SK-N-SH (cell line): ENCODE measurements at regions not wholly inside any gene's neighbourhood (a gene's known extent, or its start where the extent isn't known, plus 50 kb on each side); places are given as distances from the start of the nearest gene placed in this dataset.

ENCODE experiments used
- CTCF ChIA-PET: fragments of 300-600, 350-600 bp; formaldehyde crosslinking; extraction: SDS; loops from one replicate; lab custom pipeline; 2021; lab: Yijun Ruan, JAX
- POLR2A ChIA-PET: fragments of 350-600 bp; sonication (Branson Sonifier 250); formaldehyde crosslinking; extraction: SDS; loops from one replicate; lab custom pipeline; 2020; ENCODE audit warnings: antibody characterized with exemption, inconsistent platforms; lab: Yijun Ruan, JAX
- DNase-seq: peaks from one replicate; pipeline ENCODE4 v3.0.0; 2012
- H2AFZ ChIP-seq: fragments of 200-600 bp; sonication (generic); 2 replicates; pipeline ENCODE4 v1.8.1; 2016; ENCODE audit warnings: antibody characterized with exemption, mild to moderate bottlenecking, low read depth
- H3F3A ChIP-seq: fragments of 200-600 bp; sonication (generic); replicated peaks from 2 replicates; pipeline ENCODE3; 2016; ENCODE audit warnings: antibody characterized with exemption, mild to moderate bottlenecking; ENCODE audit not compliant: insufficient read depth
- H3K27ac ChIP-seq, 2 experiments: fragments of 200-500 bp in 1 of 2; fragments of 200-600 bp in 1 of 2; sonication (Bioruptor generic) in 1 of 2; sonication (generic), shearing (Covaris generic) in 1 of 2; 2 replicates each; pipeline versions ENCODE4 v1.5.1 to v1.6.1; 2014 to 2016; ENCODE audit warnings: low read depth in 2 of 2, inconsistent platforms in 1 of 2, low read length in 1 of 2, mild to moderate bottlenecking in 1 of 2, mixed read lengths in 1 of 2
- H3K27me3 ChIP-seq: fragments of 200-600 bp; sonication (generic), shearing (Covaris generic); 2 replicates; pipeline ENCODE4 v1.6.1; 2016; ENCODE audit warnings: mixed run types; ENCODE audit not compliant: insufficient read depth
- H3K36me3 ChIP-seq, 2 experiments: fragments of 200-500 bp in 1 of 2; fragments of 200-600 bp in 1 of 2; sonication (Bioruptor generic) in 1 of 2; sonication (generic) in 1 of 2; replicated peaks in 1 of 2; 2 replicates each; pipeline versions ENCODE3 to v1.5.1; 2014 to 2016; ENCODE audit warnings: low read length in 1 of 2, mild to moderate bottlenecking in 1 of 2; ENCODE audit not compliant: insufficient read depth in 2 of 2, control insufficient read depth in 1 of 2
- H3K4me1 ChIP-seq, 2 experiments: fragments of 200-500 bp in 1 of 2; fragments of 200-600 bp in 1 of 2; sonication (Bioruptor generic) in 1 of 2; sonication (generic), shearing (Covaris generic) in 1 of 2; 2 replicates each; pipeline versions ENCODE4 v1.5.1 to v1.6.1; 2014 to 2016; ENCODE audit warnings: low read depth in 1 of 2, low read length in 1 of 2, mixed run types in 1 of 2; ENCODE audit not compliant: insufficient read depth in 2 of 2, control insufficient read depth in 1 of 2
- H3K4me2 ChIP-seq: fragments of 200-600 bp; sonication (generic), shearing (Covaris generic); 2 replicates; pipeline ENCODE4 v1.6.1; 2017; ENCODE audit warnings: mixed run types
- H3K4me3 ChIP-seq, 2 experiments: fragments of 200-500 bp in 1 of 2; fragments of 200-600 bp in 1 of 2; sonication (Bioruptor generic) in 1 of 2; sonication (generic), shearing (Covaris generic) in 1 of 2; 2 replicates each; pipeline versions ENCODE4 v1.5.1 to v1.8.1; 2014 to 2016; ENCODE audit warnings: low read depth in 2 of 2, inconsistent platforms in 1 of 2, low read length in 1 of 2, mild to moderate bottlenecking in 1 of 2, mixed read lengths in 1 of 2, moderate library complexity in 1 of 2
- H3K79me2 ChIP-seq: fragments of 200-600 bp; sonication (generic); 2 replicates; pipeline ENCODE4 v1.8.1; 2017; ENCODE audit warnings: mild to moderate bottlenecking; ENCODE audit not compliant: insufficient read depth
- H3K9ac ChIP-seq: fragments of 200-600 bp; sonication (generic); 2 replicates; pipeline ENCODE4 v1.6.1; 2017; ENCODE audit warnings: mixed run types
- H3K9me2 ChIP-seq: fragments of 200-600 bp; sonication (generic); 2 replicates; pipeline ENCODE4 v1.6.1; 2017; ENCODE audit warnings: mixed run types
- H3K9me3 ChIP-seq: fragments of 200-600 bp; sonication (generic); 2 replicates; pipeline ENCODE4 v1.6.1; 2017; ENCODE audit warnings: mixed run types, mild to moderate bottlenecking, moderate library complexity
- H4K20me1 ChIP-seq: fragments of 200-600 bp; sonication (generic); 2 replicates; pipeline ENCODE4 v1.6.1; 2017; ENCODE audit warnings: mild to moderate bottlenecking, mixed run types; ENCODE audit not compliant: insufficient read depth
- ELF1 ChIP-seq: IDR thresholded peaks from 2 replicates; pipeline ENCODE4 v1.4.0; 2012
- EP300 ChIP-seq, 2 experiments: IDR thresholded peaks; 2 replicates each; pipeline versions ENCODE4 v1.4.0 to v1.6.1; 2012; ENCODE audit warnings: borderline replicate concordance in 1 of 2, low read depth in 1 of 2, low read length in 1 of 2
- FOSL2 ChIP-seq: IDR thresholded peaks from 2 replicates; pipeline ENCODE4 v1.4.0; 2012; ENCODE audit warnings: low read depth, mild to moderate bottlenecking, moderate library complexity, borderline replicate concordance
- FOXJ3 ChIP-seq: sonication (generic); formaldehyde crosslinking; IDR thresholded peaks from 2 replicates; pipeline ENCODE4 v1.5.1; 2020; ENCODE audit warnings: mild to moderate bottlenecking, missing genetic modification reagents
- JUND ChIP-seq: IDR thresholded peaks from 2 replicates; pipeline ENCODE4 v1.4.0; 2012
- MXI1 ChIP-seq: IDR thresholded peaks from 2 replicates; pipeline ENCODE4 v1.6.1; 2012; ENCODE audit warnings: mild to moderate bottlenecking, low read depth, low read length, improper control_type of control experiment
- NFIC ChIP-seq: IDR thresholded peaks from 2 replicates; pipeline ENCODE4 v1.4.0; 2012; ENCODE audit warnings: borderline replicate concordance
- NRF1 ChIP-seq: IDR thresholded peaks from 2 replicates; pipeline ENCODE4 v1.6.1; 2012; ENCODE audit warnings: low read depth, mild to moderate bottlenecking, low read length
- POLR2AphosphoS5 ChIP-seq: IDR thresholded peaks from 2 replicates; pipeline ENCODE4 v1.6.1; 2012; ENCODE audit warnings: low read depth, low read length
- RCOR1 ChIP-seq: fragments of 150-350 bp; IDR thresholded peaks from 2 replicates; pipeline ENCODE4 v1.6.1; 2017; ENCODE audit warnings: antibody characterized with exemption, low read length
- RFX5 ChIP-seq: IDR thresholded peaks from 2 replicates; pipeline ENCODE4 v1.6.1; 2012; ENCODE audit warnings: mild to moderate bottlenecking, improper control_type of control experiment, low read length
- TEAD4 ChIP-seq: IDR thresholded peaks from 2 replicates; pipeline ENCODE4 v1.4.0; 2012; ENCODE audit warnings: mild to moderate bottlenecking, borderline replicate concordance; ENCODE audit not compliant: insufficient read depth
- WGBS: methylation state at CpG from one replicate; pipeline ENCODE4 v1.1.6; 2017; ENCODE audit warnings: low lambda C conversion rate; 5-methylcytosine and 5-hydroxymethylcytosine counted together
- TF ChIP-seq, protein P1 (sequence below): IDR thresholded peaks from 2 replicates; pipeline ENCODE4 v1.4.0; 2012; ENCODE audit warnings: low read depth, borderline replicate concordance
- TF ChIP-seq, protein P2 (sequence below): fragments of 150-350 bp; IDR thresholded peaks from 2 replicates; pipeline ENCODE4 v1.6.1; 2017; ENCODE audit warnings: antibody characterized with exemption, low read length, low read depth, borderline replicate concordance
- TF ChIP-seq, protein P3 (sequence below): IDR thresholded peaks from 2 replicates; pipeline ENCODE4 v1.4.0; 2012; ENCODE audit warnings: low read depth
- TF ChIP-seq, protein P4 (sequence below): fragments of 200-600 bp; sonication (generic); IDR thresholded peaks from 2 replicates; pipeline ENCODE4 v1.6.1; 2017; ENCODE audit warnings: antibody characterized with exemption, mild to moderate bottlenecking, moderate library complexity
- TF ChIP-seq, protein P5 (sequence below): IDR thresholded peaks from 2 replicates; pipeline ENCODE4 v1.4.0; 2012; ENCODE audit warnings: low read depth, borderline replicate concordance

DNA sequence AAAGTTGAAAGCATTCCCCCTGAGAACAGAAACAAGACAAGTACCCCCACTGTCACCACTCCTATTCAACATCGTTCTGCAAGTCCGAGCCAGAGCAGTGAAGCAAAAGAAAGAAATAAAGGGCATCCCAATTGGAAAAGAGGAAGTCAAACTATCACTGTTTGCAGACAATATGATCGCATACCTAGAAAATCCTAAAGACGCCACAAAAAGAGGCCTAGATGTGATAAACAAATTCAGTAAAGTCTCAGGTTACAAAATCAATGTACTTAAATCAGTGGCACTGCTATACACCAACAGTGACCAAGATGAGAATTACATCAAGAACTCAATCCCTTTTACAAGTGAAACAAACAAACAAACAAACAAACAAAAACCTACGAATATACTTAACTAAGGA is 87.7 kb upstream of the COCH start:
- no peaks in the 10 kb centered on the region for H3K36me3 ChIP-seq
- TF ChIP-seq RCOR1 (no peak), ELF1 (no peak), JUND (no peak), TEAD4 (no peak), EP300 (IDR thresholded peaks at IDR 0.05; ENCODE audit: borderline replicate concordance in 1 of 2, low read depth in 1 of 2, low read length in 1 of 2) (no peak), FOSL2 (no peak), NFIC (no peak), RFX5 (no peak), FOXJ3 (CRISPR knock-in tag) (no peak), NRF1 (no peak), MXI1 (no peak), POLR2AphosphoS5 (no peak)
- TF ChIP-seq, protein P1, sequence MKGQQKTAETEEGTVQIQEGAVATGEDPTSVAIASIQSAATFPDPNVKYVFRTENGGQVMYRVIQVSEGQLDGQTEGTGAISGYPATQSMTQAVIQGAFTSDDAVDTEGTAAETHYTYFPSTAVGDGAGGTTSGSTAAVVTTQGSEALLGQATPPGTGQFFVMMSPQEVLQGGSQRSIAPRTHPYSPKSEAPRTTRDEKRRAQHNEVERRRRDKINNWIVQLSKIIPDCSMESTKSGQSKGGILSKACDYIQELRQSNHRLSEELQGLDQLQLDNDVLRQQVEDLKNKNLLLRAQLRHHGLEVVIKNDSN, result no peak
- TF ChIP-seq, protein P2, sequence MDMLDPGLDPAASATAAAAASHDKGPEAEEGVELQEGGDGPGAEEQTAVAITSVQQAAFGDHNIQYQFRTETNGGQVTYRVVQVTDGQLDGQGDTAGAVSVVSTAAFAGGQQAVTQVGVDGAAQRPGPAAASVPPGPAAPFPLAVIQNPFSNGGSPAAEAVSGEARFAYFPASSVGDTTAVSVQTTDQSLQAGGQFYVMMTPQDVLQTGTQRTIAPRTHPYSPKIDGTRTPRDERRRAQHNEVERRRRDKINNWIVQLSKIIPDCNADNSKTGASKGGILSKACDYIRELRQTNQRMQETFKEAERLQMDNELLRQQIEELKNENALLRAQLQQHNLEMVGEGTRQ, result no peak
- TF ChIP-seq, protein P3, sequence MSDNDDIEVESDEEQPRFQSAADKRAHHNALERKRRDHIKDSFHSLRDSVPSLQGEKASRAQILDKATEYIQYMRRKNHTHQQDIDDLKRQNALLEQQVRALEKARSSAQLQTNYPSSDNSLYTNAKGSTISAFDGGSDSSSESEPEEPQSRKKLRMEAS, result no peak
- TF ChIP-seq, protein P4, sequence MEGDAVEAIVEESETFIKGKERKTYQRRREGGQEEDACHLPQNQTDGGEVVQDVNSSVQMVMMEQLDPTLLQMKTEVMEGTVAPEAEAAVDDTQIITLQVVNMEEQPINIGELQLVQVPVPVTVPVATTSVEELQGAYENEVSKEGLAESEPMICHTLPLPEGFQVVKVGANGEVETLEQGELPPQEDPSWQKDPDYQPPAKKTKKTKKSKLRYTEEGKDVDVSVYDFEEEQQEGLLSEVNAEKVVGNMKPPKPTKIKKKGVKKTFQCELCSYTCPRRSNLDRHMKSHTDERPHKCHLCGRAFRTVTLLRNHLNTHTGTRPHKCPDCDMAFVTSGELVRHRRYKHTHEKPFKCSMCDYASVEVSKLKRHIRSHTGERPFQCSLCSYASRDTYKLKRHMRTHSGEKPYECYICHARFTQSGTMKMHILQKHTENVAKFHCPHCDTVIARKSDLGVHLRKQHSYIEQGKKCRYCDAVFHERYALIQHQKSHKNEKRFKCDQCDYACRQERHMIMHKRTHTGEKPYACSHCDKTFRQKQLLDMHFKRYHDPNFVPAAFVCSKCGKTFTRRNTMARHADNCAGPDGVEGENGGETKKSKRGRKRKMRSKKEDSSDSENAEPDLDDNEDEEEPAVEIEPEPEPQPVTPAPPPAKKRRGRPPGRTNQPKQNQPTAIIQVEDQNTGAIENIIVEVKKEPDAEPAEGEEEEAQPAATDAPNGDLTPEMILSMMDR, result no peak
- 0 out of 2 replicates have a peak, but pooled peaks cover 4% of the 10 kb centered on the region for H3K9me3 ChIP-seq
- H3K79me2 ChIP-seq, result no peaks in the 10 kb centered on the region
- POLR2A ChIA-PET, result no interaction called here
- 46% methylated on average over 5 of the region's 5 CpGs for WGBS
- H3K9ac ChIP-seq, result no peak overlapping the region
- H3K4me3 ChIP-seq, result no peak overlapping the region
- no peaks in the 10 kb centered on the region for H3K4me1 ChIP-seq
- no peak overlapping the region for H3K4me2 ChIP-seq
- H3F3A ChIP-seq, result no peaks in the 10 kb centered on the region
- no peak overlapping the region for H2AFZ ChIP-seq
- no peak overlapping the region for H3K27ac ChIP-seq
- CTCF ChIA-PET, result no interaction called here
- no peaks in the 10 kb centered on the region for H3K27me3 ChIP-seq
- no peaks in the 10 kb centered on the region for H3K9me2 ChIP-seq
- no peak for DNase-seq
- H4K20me1 ChIP-seq, result no peaks in the 10 kb centered on the region

DNA sequence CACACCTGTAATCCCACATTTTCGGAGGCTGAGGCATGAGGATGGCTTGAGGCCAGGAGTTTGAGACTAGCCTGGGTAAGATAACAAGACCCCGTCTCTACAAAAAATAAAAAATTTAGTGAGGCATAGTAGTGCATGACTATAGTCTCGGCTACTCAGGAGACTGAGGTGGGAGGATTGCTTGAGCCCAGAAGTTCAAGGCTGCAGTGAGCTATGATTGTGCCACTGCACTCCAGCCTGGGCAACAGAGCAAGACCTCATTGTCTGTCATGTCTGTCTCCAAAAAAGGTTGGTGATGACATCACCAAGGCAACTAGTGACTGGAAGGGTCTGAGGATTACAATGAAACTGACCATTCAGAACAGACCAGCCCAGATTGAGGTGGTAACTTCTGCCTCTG is 83.5 kb upstream of the COCH start:
- no peaks in the 10 kb centered on the region for H3K4me1 ChIP-seq
- H3K27ac ChIP-seq, result no peak overlapping the region
- ChIA-PET POLR2A (no interaction called here), CTCF (no interaction called here)
- no peak overlapping the region for H2AFZ ChIP-seq
- H3K79me2 ChIP-seq, result no peaks in the 10 kb centered on the region
- no peak for DNase-seq
- no peaks in the 10 kb centered on the region for H3K36me3 ChIP-seq
- TF ChIP-seq, protein P5, sequence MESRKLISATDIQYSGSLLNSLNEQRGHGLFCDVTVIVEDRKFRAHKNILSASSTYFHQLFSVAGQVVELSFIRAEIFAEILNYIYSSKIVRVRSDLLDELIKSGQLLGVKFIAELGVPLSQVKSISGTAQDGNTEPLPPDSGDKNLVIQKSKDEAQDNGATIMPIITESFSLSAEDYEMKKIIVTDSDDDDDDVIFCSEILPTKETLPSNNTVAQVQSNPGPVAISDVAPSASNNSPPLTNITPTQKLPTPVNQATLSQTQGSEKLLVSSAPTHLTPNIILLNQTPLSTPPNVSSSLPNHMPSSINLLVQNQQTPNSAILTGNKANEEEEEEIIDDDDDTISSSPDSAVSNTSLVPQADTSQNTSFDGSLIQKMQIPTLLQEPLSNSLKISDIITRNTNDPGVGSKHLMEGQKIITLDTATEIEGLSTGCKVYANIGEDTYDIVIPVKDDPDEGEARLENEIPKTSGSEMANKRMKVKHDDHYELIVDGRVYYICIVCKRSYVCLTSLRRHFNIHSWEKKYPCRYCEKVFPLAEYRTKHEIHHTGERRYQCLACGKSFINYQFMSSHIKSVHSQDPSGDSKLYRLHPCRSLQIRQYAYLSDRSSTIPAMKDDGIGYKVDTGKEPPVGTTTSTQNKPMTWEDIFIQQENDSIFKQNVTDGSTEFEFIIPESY, result no peak
- H3K27me3 ChIP-seq, result no peaks in the 10 kb centered on the region
- no peak overlapping the region for H3K4me3 ChIP-seq
- H4K20me1 ChIP-seq, result no peaks in the 10 kb centered on the region
- H3K4me2 ChIP-seq, result no peak overlapping the region
- H3F3A ChIP-seq, result no peaks in the 10 kb centered on the region
- H3K9me3 ChIP-seq, result 0 out of 2 replicates have a peak, but pooled peaks cover 4% of the 10 kb centered on the region
- H3K9ac ChIP-seq, result no peak overlapping the region
- H3K9me2 ChIP-seq, result no peaks in the 10 kb centered on the region
- 6% methylated on average over 3 of the region's 3 CpGs for WGBS
